HG03378 (cell line): ENCODE measurements at regions not wholly inside any gene's neighbourhood (a gene's known extent, or its start where the extent isn't known, plus 50 kb on each side); places are given as distances from the start of the nearest gene placed in this dataset.
A peak's percentile ranks its signal among the peaks of the same experiment; 100 is the strongest.
"Not testable (repeated sequence)": the region's sequence is repeated elsewhere in the genome, so short reads cannot be mapped to it uniquely, and the experiment has no call there.

Source experiments
- ATAC-seq: cut with Tn5 transposase; IDR thresholded peaks from one replicate; pipeline ENCODE4 v1.9.1; 2021; ENCODE audit warnings: mild to moderate bottlenecking, moderate library complexity; ENCODE audit not compliant: unreplicated experiment

DNA sequence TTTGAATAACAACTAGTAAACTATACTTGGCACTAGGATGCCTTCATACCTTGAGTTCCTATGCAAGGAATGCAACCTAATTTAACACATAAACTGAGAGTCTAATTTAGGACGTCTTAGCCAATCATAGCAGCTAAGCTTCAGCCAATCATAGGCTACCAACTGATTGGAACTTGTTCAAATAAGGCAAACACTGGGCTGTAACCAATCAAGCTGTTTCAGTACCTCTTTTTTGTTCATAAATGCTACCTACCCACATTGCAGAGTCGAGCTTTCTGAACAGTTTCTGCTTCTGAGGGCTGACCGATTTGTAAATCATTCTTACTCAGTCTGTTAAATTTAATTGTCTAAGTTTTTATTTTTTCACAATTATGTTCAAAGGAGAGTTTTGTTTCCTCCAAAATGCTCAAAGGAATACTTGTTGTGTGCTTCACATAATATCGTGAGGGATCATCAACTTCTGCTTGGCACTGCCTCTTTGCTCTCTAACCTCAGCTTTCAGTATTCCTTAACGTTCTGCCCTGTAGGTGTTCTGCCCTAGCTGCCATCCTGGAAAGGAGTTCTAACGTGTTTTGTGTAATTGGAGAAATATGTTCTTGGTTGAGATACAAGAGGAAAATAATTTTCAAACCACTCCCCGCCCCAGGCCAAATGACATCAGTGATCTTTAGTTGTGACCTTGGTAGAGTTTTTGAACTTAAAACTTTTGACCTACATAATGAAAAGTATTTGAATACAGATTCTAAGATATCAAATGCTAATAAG, 380.4 kb upstream of the MIS18BP1 start:
- no peak for ATAC-seq

DNA sequence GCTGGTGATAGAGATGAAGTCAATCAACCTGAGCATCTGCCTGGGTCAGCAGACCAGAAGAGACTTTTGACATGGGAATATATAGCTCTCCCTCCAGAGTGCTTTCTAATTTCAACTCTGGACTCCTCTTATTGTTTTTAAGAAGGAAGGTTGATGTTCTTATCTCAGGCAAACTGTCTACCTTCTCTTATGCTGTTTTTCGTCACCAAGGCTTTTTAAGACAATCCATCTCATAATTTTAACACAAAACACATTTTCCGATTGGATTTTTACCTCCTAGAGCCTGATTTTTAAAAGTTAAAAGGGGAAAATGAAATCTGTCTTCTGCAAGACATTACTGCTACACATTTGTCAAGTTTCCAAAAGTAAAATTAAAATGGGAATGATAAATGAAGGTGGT, 368.7 kb upstream of the MIS18BP1 start:
- ATAC-seq: no peak

- no peak for ATAC-seq
Observed at GRCh38 chr14:45619831-45620230, 366.8 kb upstream of the MIS18BP1 start.

DNA sequence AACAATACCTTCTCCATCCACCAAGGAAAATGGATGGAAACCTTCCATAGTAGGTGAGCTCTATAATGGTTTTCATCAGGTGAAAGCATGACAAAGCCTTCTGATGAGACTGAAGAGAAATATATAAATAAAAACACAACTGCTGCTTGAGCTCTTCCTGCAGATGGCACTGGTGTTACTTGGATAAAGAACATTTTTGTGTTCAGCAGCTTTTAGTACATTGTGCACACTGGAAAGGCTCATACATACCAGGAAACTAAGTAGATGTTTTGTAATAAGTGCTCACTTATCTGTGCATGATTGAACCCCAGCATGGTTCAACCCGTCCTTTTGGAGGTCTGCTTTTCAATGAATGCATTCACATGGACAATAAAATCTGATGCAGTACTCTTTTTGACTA, 357.3 kb upstream of the MIS18BP1 start:
- no peak for ATAC-seq

DNA sequence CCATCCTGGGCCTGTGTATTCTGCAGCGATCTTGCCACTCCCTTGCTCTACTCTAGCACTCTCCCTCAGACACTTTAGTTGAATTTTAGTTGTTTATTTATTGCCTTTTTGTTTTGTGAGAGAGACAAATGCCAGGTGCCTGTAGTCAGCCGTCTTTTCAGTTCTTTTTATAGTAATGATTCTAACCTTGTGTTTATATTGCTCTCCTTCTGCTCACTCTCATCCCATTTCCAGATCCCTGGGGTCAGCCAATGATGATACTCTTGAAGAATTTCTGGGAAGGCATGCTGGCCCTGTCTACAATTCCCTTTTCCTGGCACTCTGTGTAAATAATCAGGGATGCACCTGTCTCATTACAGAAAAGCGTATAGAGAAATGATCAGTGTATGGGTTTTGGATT, 334.1 kb upstream of the MIS18BP1 start:
- no peak for ATAC-seq

DNA sequence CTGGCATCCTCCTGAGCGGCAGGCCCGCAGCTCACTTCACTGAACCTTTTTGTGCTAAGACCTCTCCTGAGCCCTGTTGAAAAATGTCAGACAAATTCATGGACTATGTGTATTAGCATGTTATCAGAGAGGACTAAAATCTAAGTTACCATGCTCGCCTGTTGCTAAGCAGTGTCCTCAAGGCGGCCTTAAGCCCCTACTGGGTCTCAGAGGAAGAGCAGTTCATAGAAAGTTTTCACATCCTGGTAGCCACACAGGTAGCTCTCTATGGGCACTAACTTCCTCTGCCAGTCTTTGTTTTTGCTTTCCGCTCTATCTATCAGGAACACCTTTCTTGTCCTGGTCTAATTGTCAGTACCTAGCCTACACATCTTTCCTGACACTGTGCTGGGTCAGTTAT, 306.6 kb upstream of the MIS18BP1 start:
- ATAC-seq: no peak

DNA sequence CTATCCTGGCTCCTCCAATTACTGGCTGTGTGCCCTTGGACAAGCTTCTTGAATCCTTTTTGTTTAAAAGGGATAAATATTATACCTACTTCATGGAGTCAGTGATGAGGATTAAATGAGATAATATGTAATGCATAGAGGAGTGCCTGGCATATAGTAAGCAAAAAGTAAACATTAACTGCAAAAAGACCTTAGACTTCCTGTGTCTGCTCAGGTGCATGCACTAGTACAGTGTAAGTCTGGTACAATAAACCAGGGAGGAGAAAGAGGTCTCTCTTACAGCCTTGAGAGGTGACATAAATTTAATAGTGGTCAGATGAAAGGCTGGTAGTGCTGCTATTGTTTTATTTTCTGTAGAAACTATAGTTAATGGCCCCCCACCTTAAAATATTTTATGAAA, 305.2 kb upstream of the MIS18BP1 start:
- no peak for ATAC-seq

GRCh38 chr14:45553981-45554380, 301.0 kb upstream of the MIS18BP1 start:
- ATAC-seq: no peak

GRCh38 chr14:45551240-45551820, 298.3 kb upstream of the MIS18BP1 start:
- not testable (repeated sequence) for ATAC-seq

DNA sequence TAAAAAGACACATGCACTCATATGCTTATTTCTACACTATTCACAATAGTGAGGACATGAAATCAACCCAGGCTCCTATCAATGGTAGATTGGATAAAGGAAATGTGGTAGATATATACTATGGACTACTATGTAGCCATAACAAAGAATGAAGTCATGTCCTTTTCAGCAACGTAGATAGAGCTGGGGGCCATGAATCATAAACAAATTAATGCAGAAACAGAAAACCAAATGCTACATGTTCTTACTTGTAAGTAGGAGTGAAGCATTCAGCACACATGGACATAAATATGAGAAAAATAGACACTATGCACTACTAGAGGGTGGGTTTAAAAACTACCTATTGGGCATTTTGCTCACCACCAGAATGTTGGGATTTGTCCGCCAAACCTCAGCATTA, 278.0 kb upstream of the MIS18BP1 start:
- ATAC-seq: no peak

- peak; percentile 71 for ATAC-seq
Observed at GRCh38 chr14:45526715-45527549, 273.9 kb upstream of the MIS18BP1 start.

GRCh38 chr14:45519766-45520165, 266.8 kb upstream of the MIS18BP1 start:
- ATAC-seq: no peak

DNA sequence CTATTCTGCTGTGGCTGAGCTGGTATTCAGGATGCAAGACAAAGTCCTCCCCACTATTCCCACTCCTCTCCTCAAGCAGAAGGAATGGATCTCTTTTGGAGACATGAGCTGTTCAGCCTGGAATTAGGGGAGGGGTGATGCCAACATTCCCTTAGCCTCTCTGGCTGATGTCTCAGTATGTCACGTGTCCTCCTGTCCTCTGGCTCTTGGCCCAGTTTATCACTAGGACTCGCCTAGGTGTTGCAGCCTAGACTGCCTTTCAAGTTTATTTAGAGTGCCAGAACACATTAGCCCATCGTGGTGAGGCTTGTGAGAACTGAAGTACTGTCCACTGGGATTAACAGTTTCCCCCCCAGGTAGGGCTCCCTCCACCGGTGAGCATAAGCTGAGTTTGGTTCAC, 239.9 kb upstream of the MIS18BP1 start:
- no peak for ATAC-seq

- no peak for ATAC-seq
Observed at GRCh38 chr14:45491914-45492313, 238.9 kb upstream of the MIS18BP1 start.

DNA sequence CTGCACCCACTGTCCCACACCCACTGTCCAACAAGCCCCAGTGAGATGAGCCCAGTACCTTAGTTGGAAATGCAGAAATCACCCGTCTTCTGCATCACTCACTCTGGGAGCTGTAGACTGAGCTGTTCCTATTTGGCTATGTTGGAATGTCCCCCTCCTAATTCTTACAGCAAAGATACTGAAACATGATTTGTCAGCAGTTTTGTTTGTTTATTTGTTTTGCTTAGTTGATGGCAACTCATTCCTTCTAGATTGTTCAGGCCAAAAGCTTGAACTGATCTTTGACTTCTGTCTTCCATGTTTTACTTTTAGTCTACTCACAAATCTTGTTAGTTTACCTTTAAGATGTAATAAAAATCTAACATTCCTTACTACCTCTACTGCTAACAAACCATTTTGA, 233.6 kb upstream of the MIS18BP1 start:
- no peak for ATAC-seq

GRCh38 chr14:45467023-45467422, 214.0 kb upstream of the MIS18BP1 start:
- ATAC-seq: no peak

DNA sequence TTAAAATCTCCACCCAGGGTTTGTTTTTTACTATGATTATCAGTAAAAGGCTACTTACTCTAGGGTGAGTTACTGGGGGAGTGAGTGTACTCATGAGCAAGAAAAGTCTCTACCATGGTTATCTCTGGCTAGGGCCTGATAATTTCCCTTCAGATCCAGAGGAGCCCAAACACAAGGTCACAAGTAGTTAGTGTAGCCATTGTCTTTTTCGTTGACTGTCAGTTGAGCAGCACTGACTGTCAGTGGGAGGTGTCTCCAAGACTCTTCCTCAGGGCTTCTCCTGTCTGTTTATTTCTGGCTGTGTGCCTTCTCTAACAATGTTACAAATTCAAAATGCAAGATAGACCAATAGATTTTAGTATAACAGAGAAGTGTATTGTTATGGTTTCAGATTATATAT, 181.2 kb upstream of the MIS18BP1 start:
- no peak for ATAC-seq

DNA sequence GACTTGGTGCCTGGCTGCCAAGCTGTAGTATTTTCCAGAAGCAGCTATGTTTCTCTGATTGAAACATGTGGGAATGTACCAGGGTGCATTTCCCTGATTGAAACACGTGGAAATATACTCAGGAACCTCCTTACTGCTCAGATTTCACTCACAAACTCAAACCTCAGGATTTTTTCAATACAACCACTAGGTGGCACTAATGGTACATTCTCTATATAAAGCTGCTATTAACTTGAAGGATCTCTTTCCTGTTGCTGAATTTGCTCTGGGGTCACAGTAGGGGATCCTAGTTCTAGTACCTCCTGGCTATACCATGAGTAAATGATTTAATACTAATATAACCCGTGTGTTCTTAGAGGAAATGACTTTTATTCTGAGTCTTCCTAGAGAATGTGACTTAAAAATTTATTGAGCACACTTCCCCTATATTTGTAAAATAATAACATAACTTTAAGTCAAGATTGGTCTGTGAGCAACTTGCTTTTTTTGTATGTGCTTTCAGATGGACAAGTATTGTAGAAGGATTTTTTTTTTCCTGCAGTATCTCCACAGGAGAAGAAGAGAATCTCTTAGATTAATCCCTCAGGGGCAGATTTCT, 173.8 kb upstream of the MIS18BP1 start:
- peak; percentile 87 for ATAC-seq

- ATAC-seq: no peak
Observed at GRCh38 chr14:45406942-45407341, 153.9 kb upstream of the MIS18BP1 start.

DNA sequence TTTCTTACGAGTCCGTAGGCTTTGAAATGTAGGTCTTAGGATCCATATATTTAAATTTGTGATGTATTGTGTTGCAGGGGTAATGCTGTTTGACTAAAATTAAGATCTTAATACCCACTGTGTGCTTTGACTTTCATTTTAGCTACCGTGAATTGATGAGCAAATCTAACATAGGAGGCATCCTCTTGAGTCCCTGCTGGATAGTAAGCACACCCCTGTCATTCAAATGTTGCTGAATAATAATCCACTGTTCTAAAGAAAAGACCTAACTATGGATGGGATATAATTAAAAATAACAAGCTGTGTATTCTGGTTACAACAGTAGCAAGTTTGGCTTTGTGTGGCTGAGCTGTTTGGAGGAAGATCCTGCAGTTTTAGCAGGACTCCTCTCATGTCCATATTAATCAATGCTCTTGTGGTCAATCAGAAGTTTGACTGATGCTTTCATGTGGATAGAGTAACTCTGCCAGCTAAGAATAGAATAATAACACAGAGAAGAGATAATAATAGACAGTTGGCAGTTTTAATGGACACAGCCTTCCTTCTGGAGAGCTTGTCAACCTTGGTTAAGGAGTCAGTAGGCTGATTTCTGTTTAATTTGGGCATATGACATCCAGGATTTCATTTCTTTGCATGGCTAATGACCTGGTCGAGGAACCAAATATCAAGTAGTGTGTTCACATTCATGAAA, 148.1 kb upstream of the MIS18BP1 start:
- ATAC-seq: no peak

GRCh38 chr14:45400509-45400908, 147.5 kb upstream of the MIS18BP1 start:
- no peak for ATAC-seq
